H9 (cell line): ENCODE measurements at regions not wholly inside any gene's neighbourhood (a gene's known extent, or its start where the extent isn't known, plus 50 kb on each side); places are given as distances from the start of the nearest gene placed in this dataset.
"Not testable (repeated sequence)": the region's sequence is repeated elsewhere in the genome, so short reads cannot be mapped to it uniquely, and the experiment has no call there.

Source experiments
- DNase-seq: peaks from one replicate; pipeline ENCODE4 v3.0.0-alpha.2; 2017
- H2AFZ ChIP-seq: one replicate; pipeline ENCODE4 v1.6.1; 2013; ENCODE audit warnings: mild to moderate bottlenecking, low read length, control low read depth, moderate library complexity
- H2AK5ac ChIP-seq: 2 replicates; pipeline ENCODE4 v1.6.1; 2013; ENCODE audit warnings: low read length, control low read depth, mixed read lengths; ENCODE audit not compliant: insufficient read length
- H2BK120ac ChIP-seq: one replicate; pipeline ENCODE4 v1.6.1; 2013; ENCODE audit warnings: low read depth, mild to moderate bottlenecking, low read length, control low read depth, inconsistent platforms; ENCODE audit not compliant: poor library complexity, severe bottlenecking
- H2BK12ac ChIP-seq: 2 replicates; pipeline ENCODE4 v1.6.1; 2013; ENCODE audit warnings: low read length, control low read depth, mixed read lengths, low read depth; ENCODE audit not compliant: insufficient read length
- H2BK15ac ChIP-seq: 2 replicates; pipeline ENCODE4 v1.6.1; 2013; ENCODE audit warnings: low read depth, low read length, control low read depth
- H2BK20ac ChIP-seq: one replicate; pipeline ENCODE4 v1.6.1; 2013; ENCODE audit warnings: low read depth, mild to moderate bottlenecking, low read length, control low read depth, inconsistent platforms; ENCODE audit not compliant: poor library complexity, severe bottlenecking
- H2BK5ac ChIP-seq: 2 replicates; pipeline ENCODE4 v1.6.1; 2013; ENCODE audit warnings: low read length, control low read depth, mixed read lengths; ENCODE audit not compliant: insufficient read length
- H3K14ac ChIP-seq: 2 replicates; pipeline ENCODE4 v1.6.1; 2013; ENCODE audit warnings: low read length, control low read depth; ENCODE audit not compliant: insufficient read depth
- H3K18ac ChIP-seq: 2 replicates; pipeline ENCODE4 v1.6.1; 2013; ENCODE audit warnings: low read depth, mild to moderate bottlenecking, mixed read lengths, low read length, control low read depth; ENCODE audit not compliant: insufficient read length
- H3K23ac ChIP-seq: 2 replicates; pipeline ENCODE4 v1.6.1; 2013; ENCODE audit warnings: low read length, control low read depth, mixed read lengths, low read depth; ENCODE audit not compliant: insufficient read length
- H3K23me2 ChIP-seq: 2 replicates; pipeline ENCODE4 v1.6.1; 2013; ENCODE audit warnings: low read depth, mild to moderate bottlenecking, mixed read lengths, low read length, control low read depth; ENCODE audit not compliant: insufficient read length, poor library complexity, severe bottlenecking
- H3K27ac ChIP-seq: 2 replicates; pipeline ENCODE4 v1.5.1; 2013; ENCODE audit warnings: low read length, control low read depth, mixed read lengths, low read depth; ENCODE audit not compliant: insufficient read length
- H3K27me3 ChIP-seq: 2 replicates; pipeline ENCODE4 v1.6.1; 2013; ENCODE audit warnings: low read length, control low read depth, inconsistent platforms; ENCODE audit not compliant: insufficient read depth
- H3K4ac ChIP-seq: 2 replicates; pipeline ENCODE4 v1.6.1; 2013; ENCODE audit warnings: low read depth, mild to moderate bottlenecking, control low read depth, inconsistent platforms, low read length, moderate library complexity
- H3K4me1 ChIP-seq: 2 replicates; pipeline ENCODE4 v1.6.1; 2013; ENCODE audit warnings: low read length, control low read depth, inconsistent platforms; ENCODE audit not compliant: insufficient read depth
- H3K4me2 ChIP-seq: 2 replicates; pipeline ENCODE4 v1.6.1; 2013; ENCODE audit warnings: low read length, control low read depth, mixed read lengths; ENCODE audit not compliant: insufficient read length, insufficient read depth
- H3K56ac ChIP-seq: 2 replicates; pipeline ENCODE4 v1.6.1; 2013; ENCODE audit warnings: low read depth, mild to moderate bottlenecking, mixed read lengths, low read length, control low read depth; ENCODE audit not compliant: insufficient read length
- H3K79me1 ChIP-seq: 2 replicates; pipeline ENCODE4 v1.6.1; 2013; ENCODE audit warnings: low read depth, mild to moderate bottlenecking, moderate library complexity, low read length, control low read depth, inconsistent platforms; ENCODE audit not compliant: insufficient read depth, poor library complexity, severe bottlenecking
- H3K79me2 ChIP-seq: 2 replicates; pipeline ENCODE4 v1.6.1; 2013; ENCODE audit warnings: low read length, control low read depth, inconsistent platforms; ENCODE audit not compliant: insufficient read depth
- H3K9ac ChIP-seq: 2 replicates; pipeline ENCODE4 v1.6.1; 2013; ENCODE audit warnings: low read length, control low read depth, mixed read lengths; ENCODE audit not compliant: insufficient read length; ENCODE audit errors: extremely low read depth
- H3K9me3 ChIP-seq: one replicate; pipeline ENCODE4 v1.6.1; 2013; ENCODE audit warnings: low read depth, low read length, inconsistent platforms; ENCODE audit not compliant: control insufficient read depth
- H3T11ph ChIP-seq: one replicate; pipeline ENCODE4 v1.6.1; 2013; ENCODE audit warnings: mild to moderate bottlenecking, low read length, control low read depth, inconsistent platforms
- H4K20me1 ChIP-seq: one replicate; pipeline ENCODE4 v1.6.1; 2013; ENCODE audit not compliant: control insufficient read depth, insufficient read length, insufficient read depth
- H4K5ac ChIP-seq: 2 replicates; pipeline ENCODE4 v1.6.1; 2013; ENCODE audit warnings: low read depth, mild to moderate bottlenecking, mixed read lengths, low read length, control low read depth; ENCODE audit not compliant: insufficient read length
- H4K8ac ChIP-seq: replicated peaks from 2 replicates; pipeline ENCODE4 v1.6.1; 2013; ENCODE audit warnings: low read length, control low read depth, mixed read lengths, low read depth; ENCODE audit not compliant: insufficient read length
- H4K91ac ChIP-seq: 2 replicates; pipeline ENCODE4 v1.6.1; 2013; ENCODE audit warnings: low read depth, mild to moderate bottlenecking, moderate library complexity, mixed read lengths, low read length, control low read depth; ENCODE audit not compliant: insufficient read length
- H3K27ac Mint-ChIP-seq, 3 experiments: 2 replicates in 2 of 3; 3 replicates in 1 of 3; pipeline ENCODE4 v1.8.0; 2020 to 2021; ENCODE audit warnings: mixed read lengths in 3 of 3, mild to moderate bottlenecking in 1 of 3, moderate library complexity in 1 of 3
- H3K27me3 Mint-ChIP-seq: 2 replicates; pipeline ENCODE4 v1.8.0; 2021; ENCODE audit warnings: low read depth, mild to moderate bottlenecking, moderate library complexity, mixed read lengths
- H3K36me3 Mint-ChIP-seq, 3 experiments: 2 replicates in 2 of 3; 3 replicates in 1 of 3; pipeline ENCODE4 v1.8.0; 2020 to 2021; ENCODE audit warnings: low read depth in 3 of 3, mixed read lengths in 3 of 3; ENCODE audit not compliant: insufficient read depth in 1 of 3
- H3K4me1 Mint-ChIP-seq, 2 experiments: 2 replicates each; pipeline ENCODE4 v1.8.0; 2020; ENCODE audit warnings: mixed read lengths in 2 of 2
- H3K4me3 Mint-ChIP-seq, 2 experiments: 2 replicates in 1 of 2; 3 replicates in 1 of 2; pipeline ENCODE4 v1.8.0; 2020 to 2021; ENCODE audit warnings: mild to moderate bottlenecking in 2 of 2, mixed read lengths in 2 of 2, moderate library complexity in 1 of 2
- H3K9me3 Mint-ChIP-seq, 2 experiments: 2 replicates in 1 of 2; 3 replicates in 1 of 2; pipeline ENCODE4 v1.8.0; 2020; ENCODE audit warnings: mild to moderate bottlenecking in 2 of 2, mixed read lengths in 2 of 2, moderate library complexity in 1 of 2
- WGBS: extraction: QIAGEN DNeasy Blood & Tissue Kit; methylation state at CpG from one replicate; pipeline ENCODE4 v1.1.7; 2013; ENCODE audit warnings: missing lambda C conversion rate, low lambda C conversion rate, mixed read lengths; ENCODE audit not compliant: insufficient read length; ENCODE audit errors: extremely low coverage; 5-methylcytosine and 5-hydroxymethylcytosine counted together

DNA sequence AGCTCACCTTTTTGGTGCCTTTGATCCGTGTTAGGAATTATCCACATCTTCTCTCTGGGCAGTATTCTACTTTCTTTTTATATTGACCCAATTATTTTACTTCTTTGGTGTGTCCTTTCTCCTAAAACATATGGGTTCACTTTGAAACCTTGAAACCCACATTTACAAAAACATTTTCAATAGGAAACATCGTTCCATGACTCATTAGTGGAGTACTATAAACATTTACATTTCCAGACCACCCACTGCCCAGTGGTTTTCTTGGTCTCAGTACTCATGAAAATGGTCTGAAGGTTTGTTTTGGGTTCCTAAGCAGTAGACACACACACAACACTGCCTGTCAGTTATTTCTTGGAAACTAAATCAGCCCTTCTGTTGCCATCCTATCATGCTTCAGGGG is 111.7 kb upstream of the LPCAT1 start:
- H3K79me1 ChIP-seq, H3K9ac ChIP-seq, H3K14ac ChIP-seq, H3K27ac Mint-ChIP-seq, H3K9me3 ChIP-seq, H4K8ac ChIP-seq, H2AK5ac ChIP-seq, H3K4me2 ChIP-seq, H3K27me3 ChIP-seq, H3K4me1 ChIP-seq, H2BK15ac ChIP-seq, H3K27ac ChIP-seq, H3K4ac ChIP-seq, H4K91ac ChIP-seq, DNase-seq, H3T11ph ChIP-seq, H3K27me3 Mint-ChIP-seq, H3K56ac ChIP-seq, H2AFZ ChIP-seq, H2BK120ac ChIP-seq, H2BK12ac ChIP-seq, H2BK20ac ChIP-seq, H4K20me1 ChIP-seq, H3K4me3 Mint-ChIP-seq, H3K9me3 Mint-ChIP-seq, H2BK5ac ChIP-seq, H3K79me2 ChIP-seq, H3K23me2 ChIP-seq, H3K23ac ChIP-seq, H3K18ac ChIP-seq, H4K5ac ChIP-seq: not testable (repeated sequence)
- H3K36me3 Mint-ChIP-seq: peaks cover 0 to 10% (median 0%) of the 10 kb centered on the region in 3 experiments; a peak in 2 of 7 replicates
- peaks cover 16 to 18% of the 10 kb centered on the region in 2 experiments for H3K4me1 Mint-ChIP-seq
- no CpG with 5 or more reads among the region's 2 CpGs for WGBS
